HG02870 (cell line): ENCODE measurements at regions not wholly inside any gene's neighbourhood (a gene's known extent, or its start where the extent isn't known, plus 50 kb on each side); places are given as distances from the start of the nearest gene placed in this dataset.
"Not testable (repeated sequence)": the region's sequence is repeated elsewhere in the genome, so short reads cannot be mapped to it uniquely, and the experiment has no call there.

Experiments used
- ATAC-seq: cut with Tn5 transposase; IDR thresholded peaks from one replicate; pipeline ENCODE4 v1.9.1; 2021; ENCODE audit warnings: mild to moderate bottlenecking, moderate library complexity; ENCODE audit not compliant: unreplicated experiment

GRCh38 chr2:143839456-143839855 lies 680.5 kb downstream of the ZEB2 start:
- ATAC-seq, result no peak

GRCh38 chr2:143837055-143837454 lies 682.9 kb downstream of the ZEB2 start:
- ATAC-seq, result not testable (repeated sequence)

- ATAC-seq, result no peak
These were observed 684.4 kb downstream of the ZEB2 start for GRCh38 chr2:143835481-143835880.

- no peak for ATAC-seq
These were observed 686.8 kb downstream of the ZEB2 start for GRCh38 chr2:143833015-143833660.

GRCh38 chr2:143830476-143830875 lies 689.4 kb downstream of the ZEB2 start:
- no peak for ATAC-seq

GRCh38 chr2:143828763-143829537 lies 691.0 kb downstream of the ZEB2 start:
- no peak for ATAC-seq

GRCh38 chr2:143824791-143825190 lies 695.1 kb downstream of the ZEB2 start:
- no peak for ATAC-seq

- no peak for ATAC-seq
These were observed 694.7 kb downstream of the ARHGAP15 start for GRCh38 chr2:143823876-143824275.

- ATAC-seq, result no peak
These were observed 694.1 kb downstream of the ARHGAP15 start for GRCh38 chr2:143823296-143823695.

GRCh38 chr2:143822736-143823135 lies 693.5 kb downstream of the ARHGAP15 start:
- no peak for ATAC-seq

GRCh38 chr2:143819764-143820163 lies 690.5 kb downstream of the ARHGAP15 start:
- no peak for ATAC-seq

GRCh38 chr2:143819190-143819735 lies 690.0 kb downstream of the ARHGAP15 start:
- ATAC-seq, result no peak
